ENCODE measurements at regions not wholly inside any gene's neighbourhood (a gene's known extent, or its start where the extent isn't known, plus 50 kb on each side); places are given as distances from the start of the nearest gene placed in this dataset.

DNA sequence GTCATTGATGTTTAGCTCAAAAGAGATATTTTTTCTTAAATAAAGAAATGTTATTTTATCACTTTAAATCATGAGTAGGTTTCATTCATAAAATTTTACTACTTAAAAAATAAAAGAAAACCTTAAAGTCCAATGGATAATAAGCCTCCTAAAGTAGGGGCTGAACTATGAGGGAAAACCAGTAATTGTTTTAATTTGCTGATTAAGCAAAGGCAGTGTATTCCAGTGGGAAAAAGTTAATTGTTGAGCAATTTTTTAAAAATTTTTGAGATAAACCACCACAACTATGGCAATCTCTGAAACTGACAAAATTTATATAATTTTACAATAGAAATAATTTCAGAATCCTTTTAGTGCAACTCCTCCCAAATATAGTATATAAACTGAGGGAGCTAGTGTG, 195.0 kb downstream of the FBXO4 start:
- TF ChIP-seq CTCF (IDR thresholded peaks at IDR 0.05) (no peak), ZFX (IDR thresholded peaks at IDR 0.05; ENCODE audit: borderline replicate concordance) (no peak)
